ENCODE measurements at regions not wholly inside any gene's neighbourhood (a gene's known extent, or its start where the extent isn't known, plus 50 kb on each side); places are given as distances from the start of the nearest gene placed in this dataset.

DNA sequence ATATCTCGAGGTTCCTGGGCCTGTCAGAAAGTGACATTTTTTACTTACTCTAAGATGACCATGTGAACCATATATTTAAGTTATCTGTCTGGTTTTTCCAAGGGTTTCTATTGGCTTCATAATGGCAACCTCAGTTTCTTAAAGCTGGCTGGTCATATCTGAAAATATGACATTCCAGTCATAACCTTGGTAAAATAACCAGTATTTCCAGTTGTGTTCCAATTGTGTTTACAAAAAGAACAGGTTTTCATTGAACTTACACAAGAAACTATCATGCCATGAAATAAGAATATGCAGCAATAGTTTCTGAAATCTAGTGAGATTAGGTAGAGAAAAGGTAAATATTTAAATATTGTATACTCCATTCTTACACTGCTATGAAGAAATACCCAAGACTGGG lies 61.7 kb upstream of the HMGN3 start:
- no TSS peak for BruUV-seq (replicated peaks)
- TF ChIP-seq, protein P1, sequence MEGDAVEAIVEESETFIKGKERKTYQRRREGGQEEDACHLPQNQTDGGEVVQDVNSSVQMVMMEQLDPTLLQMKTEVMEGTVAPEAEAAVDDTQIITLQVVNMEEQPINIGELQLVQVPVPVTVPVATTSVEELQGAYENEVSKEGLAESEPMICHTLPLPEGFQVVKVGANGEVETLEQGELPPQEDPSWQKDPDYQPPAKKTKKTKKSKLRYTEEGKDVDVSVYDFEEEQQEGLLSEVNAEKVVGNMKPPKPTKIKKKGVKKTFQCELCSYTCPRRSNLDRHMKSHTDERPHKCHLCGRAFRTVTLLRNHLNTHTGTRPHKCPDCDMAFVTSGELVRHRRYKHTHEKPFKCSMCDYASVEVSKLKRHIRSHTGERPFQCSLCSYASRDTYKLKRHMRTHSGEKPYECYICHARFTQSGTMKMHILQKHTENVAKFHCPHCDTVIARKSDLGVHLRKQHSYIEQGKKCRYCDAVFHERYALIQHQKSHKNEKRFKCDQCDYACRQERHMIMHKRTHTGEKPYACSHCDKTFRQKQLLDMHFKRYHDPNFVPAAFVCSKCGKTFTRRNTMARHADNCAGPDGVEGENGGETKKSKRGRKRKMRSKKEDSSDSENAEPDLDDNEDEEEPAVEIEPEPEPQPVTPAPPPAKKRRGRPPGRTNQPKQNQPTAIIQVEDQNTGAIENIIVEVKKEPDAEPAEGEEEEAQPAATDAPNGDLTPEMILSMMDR (IDR thresholded peaks at IDR 0.05 in 2 of 3, conservative IDR thresholded peaks at IDR 0.05 in 1 of 3; ENCODE audit: borderline replicate concordance in 1 of 3, insufficient read depth in 1 of 3, low read depth in 2 of 3, low read length in 2 of 3) = no peak
- TF ChIP-seq, protein P2, sequence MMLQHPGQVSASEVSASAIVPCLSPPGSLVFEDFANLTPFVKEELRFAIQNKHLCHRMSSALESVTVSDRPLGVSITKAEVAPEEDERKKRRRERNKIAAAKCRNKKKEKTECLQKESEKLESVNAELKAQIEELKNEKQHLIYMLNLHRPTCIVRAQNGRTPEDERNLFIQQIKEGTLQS (IDR thresholded peaks at IDR 0.05) = no peak
- TF ChIP-seq YY1 (IDR thresholded peaks at IDR 0.05; ENCODE audit: extremely low read depth, insufficient replicate concordance, low read depth, low read length) = no peak
- TF ChIP-seq FOSL1 (IDR thresholded peaks at IDR 0.05; ENCODE audit: low read depth) = no peak
- TF ChIP-seq CBX3 (IDR thresholded peaks at IDR 0.05; ENCODE audit: low read depth) = no peak
- TF ChIP-seq ZNF274 (IDR thresholded peaks at IDR 0.05; ENCODE audit: low read depth, low read length) = no peak
- TF ChIP-seq ELF1 (IDR thresholded peaks at IDR 0.05; ENCODE audit: borderline replicate concordance, low read depth) = no peak
- TF ChIP-seq RAD21 (IDR thresholded peaks at IDR 0.05; ENCODE audit: low read depth) = no peak
- no peak for TF ChIP-seq CEBPB (IDR thresholded peaks at IDR 0.05; ENCODE audit: low read depth)
- TF ChIP-seq, protein P3, sequence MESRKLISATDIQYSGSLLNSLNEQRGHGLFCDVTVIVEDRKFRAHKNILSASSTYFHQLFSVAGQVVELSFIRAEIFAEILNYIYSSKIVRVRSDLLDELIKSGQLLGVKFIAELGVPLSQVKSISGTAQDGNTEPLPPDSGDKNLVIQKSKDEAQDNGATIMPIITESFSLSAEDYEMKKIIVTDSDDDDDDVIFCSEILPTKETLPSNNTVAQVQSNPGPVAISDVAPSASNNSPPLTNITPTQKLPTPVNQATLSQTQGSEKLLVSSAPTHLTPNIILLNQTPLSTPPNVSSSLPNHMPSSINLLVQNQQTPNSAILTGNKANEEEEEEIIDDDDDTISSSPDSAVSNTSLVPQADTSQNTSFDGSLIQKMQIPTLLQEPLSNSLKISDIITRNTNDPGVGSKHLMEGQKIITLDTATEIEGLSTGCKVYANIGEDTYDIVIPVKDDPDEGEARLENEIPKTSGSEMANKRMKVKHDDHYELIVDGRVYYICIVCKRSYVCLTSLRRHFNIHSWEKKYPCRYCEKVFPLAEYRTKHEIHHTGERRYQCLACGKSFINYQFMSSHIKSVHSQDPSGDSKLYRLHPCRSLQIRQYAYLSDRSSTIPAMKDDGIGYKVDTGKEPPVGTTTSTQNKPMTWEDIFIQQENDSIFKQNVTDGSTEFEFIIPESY (IDR thresholded peaks at IDR 0.05; ENCODE audit: extremely low read depth, insufficient replicate concordance, low read length) = no peak
- TF ChIP-seq, protein P4, sequence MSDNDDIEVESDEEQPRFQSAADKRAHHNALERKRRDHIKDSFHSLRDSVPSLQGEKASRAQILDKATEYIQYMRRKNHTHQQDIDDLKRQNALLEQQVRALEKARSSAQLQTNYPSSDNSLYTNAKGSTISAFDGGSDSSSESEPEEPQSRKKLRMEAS (IDR thresholded peaks at IDR 0.05) = no peak
- TF ChIP-seq SIN3A (IDR thresholded peaks at IDR 0.05; ENCODE audit: low read depth) = no peak
- no peak for TF ChIP-seq EGR1 (IDR thresholded peaks at IDR 0.05; ENCODE audit: low read depth)
- TF ChIP-seq EZH2phosphoT487 (IDR thresholded peaks at IDR 0.05; ENCODE audit: borderline replicate concordance) = no peak
- TF ChIP-seq, protein P5, sequence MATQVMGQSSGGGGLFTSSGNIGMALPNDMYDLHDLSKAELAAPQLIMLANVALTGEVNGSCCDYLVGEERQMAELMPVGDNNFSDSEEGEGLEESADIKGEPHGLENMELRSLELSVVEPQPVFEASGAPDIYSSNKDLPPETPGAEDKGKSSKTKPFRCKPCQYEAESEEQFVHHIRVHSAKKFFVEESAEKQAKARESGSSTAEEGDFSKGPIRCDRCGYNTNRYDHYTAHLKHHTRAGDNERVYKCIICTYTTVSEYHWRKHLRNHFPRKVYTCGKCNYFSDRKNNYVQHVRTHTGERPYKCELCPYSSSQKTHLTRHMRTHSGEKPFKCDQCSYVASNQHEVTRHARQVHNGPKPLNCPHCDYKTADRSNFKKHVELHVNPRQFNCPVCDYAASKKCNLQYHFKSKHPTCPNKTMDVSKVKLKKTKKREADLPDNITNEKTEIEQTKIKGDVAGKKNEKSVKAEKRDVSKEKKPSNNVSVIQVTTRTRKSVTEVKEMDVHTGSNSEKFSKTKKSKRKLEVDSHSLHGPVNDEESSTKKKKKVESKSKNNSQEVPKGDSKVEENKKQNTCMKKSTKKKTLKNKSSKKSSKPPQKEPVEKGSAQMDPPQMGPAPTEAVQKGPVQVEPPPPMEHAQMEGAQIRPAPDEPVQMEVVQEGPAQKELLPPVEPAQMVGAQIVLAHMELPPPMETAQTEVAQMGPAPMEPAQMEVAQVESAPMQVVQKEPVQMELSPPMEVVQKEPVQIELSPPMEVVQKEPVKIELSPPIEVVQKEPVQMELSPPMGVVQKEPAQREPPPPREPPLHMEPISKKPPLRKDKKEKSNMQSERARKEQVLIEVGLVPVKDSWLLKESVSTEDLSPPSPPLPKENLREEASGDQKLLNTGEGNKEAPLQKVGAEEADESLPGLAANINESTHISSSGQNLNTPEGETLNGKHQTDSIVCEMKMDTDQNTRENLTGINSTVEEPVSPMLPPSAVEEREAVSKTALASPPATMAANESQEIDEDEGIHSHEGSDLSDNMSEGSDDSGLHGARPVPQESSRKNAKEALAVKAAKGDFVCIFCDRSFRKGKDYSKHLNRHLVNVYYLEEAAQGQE (IDR thresholded peaks at IDR 0.05; ENCODE audit: low read depth) = no peak
- TF ChIP-seq POLR2A (IDR thresholded peaks at IDR 0.05; ENCODE audit: borderline replicate concordance, extremely low read depth, insufficient read depth, insufficient read length) = no peak
- H2AFZ ChIP-seq (ENCODE audit: low read depth, low read length, poor library complexity, severe bottlenecking) = no peak overlapping the region
- H3K9ac ChIP-seq (ENCODE audit: low read length) = no peak overlapping the region
- ChIA-PET CTCF (no interaction called here), RAD21 (ENCODE audit: low non-redundant PET in 1 of 2, low total read pairs in 2 of 2, uncharacterized antibody in 2 of 2, unreplicated experiment in 2 of 2) (no interaction called here), POLR2A (no interaction called here)
- no peaks in the 10 kb centered on the region for H3K27me3 ChIP-seq (ENCODE audit: insufficient read depth, low read length)
- H4K20me1 ChIP-seq (ENCODE audit: insufficient read depth) = no peaks in the 10 kb centered on the region
- no peaks in the 10 kb centered on the region for H3K9me3 ChIP-seq (ENCODE audit: control insufficient read depth in 1 of 2, insufficient read depth in 1 of 2, low read depth in 1 of 2, low read length in 2 of 2)
- DNase-seq (ENCODE audit: low read depth, low spot score) (no peak), ATAC-seq (no peak)
- intact Hi-C loops (cut with micrococcal nuclease) = no loop called here
- H3K79me2 ChIP-seq (ENCODE audit: insufficient read depth, low read length) = no peaks in the 10 kb centered on the region
- H3K36me3 ChIP-seq (ENCODE audit: control insufficient read depth in 1 of 2, insufficient read depth in 2 of 2, low read length in 2 of 2) = no peaks in the 10 kb centered on the region
- H3K4me3 ChIP-seq (replicated peaks in 1 of 2; ENCODE audit: low read depth in 1 of 2, low read length in 2 of 2) = no peak overlapping the region
- H3K4me1 ChIP-seq (ENCODE audit: control insufficient read depth in 1 of 2, insufficient read depth in 2 of 2, low read length in 2 of 2) = peaks cover 2 to 4% of the 10 kb centered on the region in 2 experiments; a peak in 3 of 4 replicates
- H3K27ac ChIP-seq (ENCODE audit: low read depth, low read length) = no peak overlapping the region
- H3K9me2 ChIP-seq (ENCODE audit: insufficient read depth) = no peaks in the 10 kb centered on the region
- H3K4me2 ChIP-seq (ENCODE audit: low read length) = no peak overlapping the region
